MV-4-11 (cell line): ENCODE measurements at regions not wholly inside any gene's neighbourhood (a gene's known extent, or its start where the extent isn't known, plus 50 kb on each side); places are given as distances from the start of the nearest gene placed in this dataset.

Source experiments
- DNase-seq: peaks from one replicate; lab custom pipeline; 2025; lab: John Stamatoyannopoulos, UW

GRCh38 chr18:56083523-56084287, 495.7 kb upstream of the TCF4 start:
- no peak for DNase-seq

- no peak for DNase-seq
Measured at GRCh38 chr18:56083097-56083521, 495.1 kb upstream of the TCF4 start.

- DNase-seq = no peak
Measured at GRCh38 chr18:56076723-56077122, 488.7 kb upstream of the TCF4 start.

GRCh38 chr18:56068701-56069100, 480.7 kb upstream of the TCF4 start:
- DNase-seq = no peak

- DNase-seq = no peak
Measured at GRCh38 chr18:56067969-56068671, 480.1 kb upstream of the TCF4 start.

- DNase-seq = no peak
Measured at GRCh38 chr18:56067214-56067894, 479.4 kb upstream of the TCF4 start.

GRCh38 chr18:56066524-56067213, 478.7 kb upstream of the TCF4 start:
- no peak for DNase-seq

GRCh38 chr18:56065086-56065485, 477.1 kb upstream of the TCF4 start:
- no peak for DNase-seq

GRCh38 chr18:56062931-56063330, 474.9 kb upstream of the TCF4 start:
- no peak for DNase-seq

GRCh38 chr18:56060967-56061541, 473.1 kb upstream of the TCF4 start:
- DNase-seq = no peak

GRCh38 chr18:56052202-56052601, 464.2 kb upstream of the TCF4 start:
- DNase-seq = no peak

GRCh38 chr18:56044239-56044638, 456.2 kb upstream of the TCF4 start:
- DNase-seq = no peak

- no peak for DNase-seq
Measured at GRCh38 chr18:56043641-56044061, 455.7 kb upstream of the TCF4 start.

GRCh38 chr18:56042915-56043536, 455.0 kb upstream of the TCF4 start:
- DNase-seq = no peak

GRCh38 chr18:56038171-56039030, 450.4 kb upstream of the TCF4 start:
- no peak for DNase-seq

- DNase-seq = no peak
Measured at GRCh38 chr18:56036741-56037140, 448.7 kb upstream of the TCF4 start.

- DNase-seq = peak; percentile 77
Measured at GRCh38 chr18:56035546-56035945, 447.6 kb upstream of the TCF4 start.

- DNase-seq = no peak
Measured at GRCh38 chr18:56034949-56035348, 447.0 kb upstream of the TCF4 start.

- DNase-seq = no peak
Measured at GRCh38 chr18:56030060-56030459, 442.1 kb upstream of the TCF4 start.

- DNase-seq = no peak
Measured at GRCh38 chr18:56028514-56028913, 440.5 kb upstream of the TCF4 start.

GRCh38 chr18:56026509-56026908, 438.5 kb upstream of the TCF4 start:
- DNase-seq = no peak
